Karpas-422 (cell line): ENCODE measurements at regions not wholly inside any gene's neighbourhood (a gene's known extent, or its start where the extent isn't known, plus 50 kb on each side); places are given as distances from the start of the nearest gene placed in this dataset.

ENCODE experiments used
- DNase-seq: peaks from one replicate; pipeline ENCODE4 v3.0.0-alpha.2; 2015
- H2AFZ ChIP-seq: fragments of 200-600 bp; sonication (generic); 2 replicates; pipeline ENCODE4 v1.6.1; 2014; ENCODE audit warnings: antibody characterized with exemption, low read length, mixed read lengths
- H3K27ac ChIP-seq: fragments of 200-600 bp; sonication (generic); 2 replicates; pipeline ENCODE4 v1.5.1; 2014; ENCODE audit warnings: mild to moderate bottlenecking, low read length, moderate library complexity
- H3K27me3 ChIP-seq: fragments of 200-600 bp; sonication (generic); 2 replicates; pipeline ENCODE4 v1.6.1; 2014; ENCODE audit warnings: low read length, mixed read lengths
- H3K36me3 ChIP-seq: fragments of 200-600 bp; sonication (generic); 2 replicates; pipeline ENCODE4 v1.6.1; 2014; ENCODE audit warnings: low read length, mixed read lengths; ENCODE audit not compliant: insufficient read depth
- H3K4me1 ChIP-seq: fragments of 200-600 bp; sonication (generic); 2 replicates; pipeline ENCODE4 v1.6.1; 2014; ENCODE audit warnings: mild to moderate bottlenecking, low read length, mixed read lengths
- H3K4me2 ChIP-seq: fragments of 200-600 bp; sonication (generic); 2 replicates; pipeline ENCODE4 v1.6.1; 2014; ENCODE audit warnings: low read length, low read depth, mild to moderate bottlenecking; ENCODE audit not compliant: poor library complexity, severe bottlenecking
- H3K4me3 ChIP-seq: fragments of 200-600 bp; sonication (generic); 2 replicates; pipeline ENCODE4 v1.5.1; 2014; ENCODE audit warnings: mild to moderate bottlenecking, antibody characterized with exemption, low read length, mixed read lengths
- H3K79me2 ChIP-seq: fragments of 200-600 bp; sonication (generic); 2 replicates; pipeline ENCODE4 v1.6.1; 2014; ENCODE audit warnings: mild to moderate bottlenecking, low read length, mixed read lengths
- H3K9ac ChIP-seq: fragments of 200-600 bp; sonication (generic); 2 replicates; pipeline ENCODE4 v1.6.0; 2014; ENCODE audit warnings: low read length
- H3K9me2 ChIP-seq: fragments of 200-600 bp; sonication (generic), shearing (Covaris generic); replicated peaks from 2 replicates; pipeline ENCODE4 v1.6.0; 2014; ENCODE audit warnings: mild to moderate bottlenecking, low read length, moderate library complexity; ENCODE audit not compliant: insufficient read depth
- H3K9me3 ChIP-seq: fragments of 300-700, 200-600 bp; sonication (generic); 2 replicates; pipeline ENCODE4 v1.6.1; 2014; ENCODE audit warnings: low read length, mixed read lengths
- H4K20me1 ChIP-seq: fragments of 200-600 bp; sonication (generic); 2 replicates; pipeline ENCODE4 v1.6.1; 2014; ENCODE audit warnings: mild to moderate bottlenecking, antibody characterized with exemption, low read length, low read depth; ENCODE audit not compliant: insufficient read depth

GRCh38 chr20:24879875-24880274, 69.2 kb upstream of the CST7 start:
- Histone ChIP-seq H3K36me3 (no peaks in the 10 kb centered on the region), H3K9me2 (no peaks in the 10 kb centered on the region), H2AFZ (no peak overlapping the region), H3K4me2 (no peak overlapping the region), H3K9me3 (no peaks in the 10 kb centered on the region), H3K79me2 (no peaks in the 10 kb centered on the region), H3K27ac (no peak overlapping the region), H4K20me1 (no peaks in the 10 kb centered on the region), H3K4me1 (no peaks in the 10 kb centered on the region), H3K4me3 (no peak overlapping the region), H3K9ac (no peak overlapping the region), H3K27me3 (no peaks in the 10 kb centered on the region; the same call in 1 of the 2 replicates)
- DNase-seq, result no peak

GRCh38 chr20:24880356-24880755, 68.7 kb upstream of the CST7 start:
- DNase-seq, result no peak
- H2AFZ ChIP-seq, result no peak overlapping the region
- H3K9me2 ChIP-seq, result no peaks in the 10 kb centered on the region
- H3K4me1 ChIP-seq, result no peaks in the 10 kb centered on the region
- H3K27me3 ChIP-seq, result no peaks in the 10 kb centered on the region; the same call in 1 of the 2 replicates
- H3K9ac ChIP-seq, result no peak overlapping the region
- H3K79me2 ChIP-seq, result no peaks in the 10 kb centered on the region
- no peaks in the 10 kb centered on the region for H4K20me1 ChIP-seq
- no peaks in the 10 kb centered on the region for H3K9me3 ChIP-seq
- H3K4me2 ChIP-seq, result no peak overlapping the region
- H3K4me3 ChIP-seq, result no peak overlapping the region
- H3K36me3 ChIP-seq, result no peaks in the 10 kb centered on the region
- H3K27ac ChIP-seq, result no peak overlapping the region

GRCh38 chr20:24890286-24890685, 58.8 kb upstream of the CST7 start:
- Histone ChIP-seq H3K9me3 (no peaks in the 10 kb centered on the region), H3K36me3 (no peaks in the 10 kb centered on the region), H4K20me1 (no peaks in the 10 kb centered on the region), H3K27ac (no peak overlapping the region), H3K9ac (no peak overlapping the region), H2AFZ (no peak overlapping the region), H3K4me1 (no peaks in the 10 kb centered on the region), H3K9me2 (no peaks in the 10 kb centered on the region), H3K4me3 (no peak overlapping the region), H3K27me3 (no peaks in the 10 kb centered on the region), H3K4me2 (no peak overlapping the region), H3K79me2 (no peaks in the 10 kb centered on the region)
- no peak for DNase-seq

GRCh38 chr20:24891546-24892393, 57.3 kb upstream of the CST7 start:
- Histone ChIP-seq H4K20me1 (no peaks in the 10 kb centered on the region), H3K9me3 (no peaks in the 10 kb centered on the region), H3K4me3 (no peak overlapping the region), H3K27me3 (no peaks in the 10 kb centered on the region), H3K79me2 (no peaks in the 10 kb centered on the region), H3K9me2 (no peaks in the 10 kb centered on the region), H3K9ac (no peak overlapping the region), H3K4me2 (no peak overlapping the region), H3K36me3 (no peaks in the 10 kb centered on the region), H3K27ac (no peak overlapping the region), H3K4me1 (no peaks in the 10 kb centered on the region), H2AFZ (no peak overlapping the region)
- DNase-seq, result no peak

- Histone ChIP-seq H3K27ac (no peak overlapping the region), H3K4me3 (no peak overlapping the region), H3K27me3 (no peaks in the 10 kb centered on the region), H3K36me3 (no peaks in the 10 kb centered on the region), H3K79me2 (no peaks in the 10 kb centered on the region), H3K9ac (no peak overlapping the region), H3K4me2 (no peak overlapping the region), H2AFZ (no peak overlapping the region), H3K9me3 (no peaks in the 10 kb centered on the region), H3K4me1 (no peaks in the 10 kb centered on the region), H4K20me1 (no peaks in the 10 kb centered on the region), H3K9me2 (no peaks in the 10 kb centered on the region)
- no peak for DNase-seq
These were observed 56.5 kb upstream of the CST7 start for GRCh38 chr20:24892522-24892921.

GRCh38 chr20:24892931-24893330, 56.1 kb upstream of the CST7 start:
- no peak for DNase-seq
- no peaks in the 10 kb centered on the region for H3K4me1 ChIP-seq
- no peaks in the 10 kb centered on the region for H3K36me3 ChIP-seq
- no peaks in the 10 kb centered on the region for H4K20me1 ChIP-seq
- H3K9me2 ChIP-seq, result no peaks in the 10 kb centered on the region
- no peak overlapping the region for H2AFZ ChIP-seq
- no peak overlapping the region for H3K4me3 ChIP-seq
- H3K27me3 ChIP-seq, result no peaks in the 10 kb centered on the region
- H3K4me2 ChIP-seq, result no peak overlapping the region
- H3K27ac ChIP-seq, result no peak overlapping the region
- no peaks in the 10 kb centered on the region for H3K9me3 ChIP-seq
- no peaks in the 10 kb centered on the region for H3K79me2 ChIP-seq
- no peak overlapping the region for H3K9ac ChIP-seq

GRCh38 chr20:24894488-24894887, 54.6 kb upstream of the CST7 start:
- DNase-seq, result no peak
- no peaks in the 10 kb centered on the region for H3K9me3 ChIP-seq

GRCh38 chr20:24894967-24895366, 54.1 kb upstream of the CST7 start:
- Histone ChIP-seq H3K36me3 (no peaks in the 10 kb centered on the region), H3K79me2 (no peaks in the 10 kb centered on the region), H4K20me1 (no peaks in the 10 kb centered on the region), H3K9ac (no peak overlapping the region), H3K4me3 (no peak overlapping the region), H3K27ac (no peak overlapping the region), H3K9me2 (no peaks in the 10 kb centered on the region), H2AFZ (no peak overlapping the region), H3K27me3 (no peaks in the 10 kb centered on the region), H3K9me3 (no peaks in the 10 kb centered on the region), H3K4me2 (no peak overlapping the region), H3K4me1 (no peaks in the 10 kb centered on the region)
- DNase-seq, result no peak

More at GRCh38 chr20:24894488-24894887, 54.6 kb upstream of the CST7 start:
- no peaks in the 10 kb centered on the region for H4K20me1 ChIP-seq
- no peak overlapping the region for H3K9ac ChIP-seq
- no peaks in the 10 kb centered on the region for H3K4me1 ChIP-seq
- H3K4me2 ChIP-seq, result no peak overlapping the region
- H2AFZ ChIP-seq, result no peak overlapping the region
- H3K9me2 ChIP-seq, result no peaks in the 10 kb centered on the region
- no peak overlapping the region for H3K4me3 ChIP-seq
- no peaks in the 10 kb centered on the region for H3K27me3 ChIP-seq
- no peaks in the 10 kb centered on the region for H3K79me2 ChIP-seq
- no peak overlapping the region for H3K27ac ChIP-seq
- H3K36me3 ChIP-seq, result no peaks in the 10 kb centered on the region
